Endothelial cell of umbilical vein (primary cell): ENCODE measurements at regions not wholly inside any gene's neighbourhood (a gene's known extent, or its start where the extent isn't known, plus 50 kb on each side); places are given as distances from the start of the nearest gene placed in this dataset.

Experiments
- EZH2 ChIP-seq: IDR thresholded peaks from 2 replicates; pipeline ENCODE4 v1.6.1; 2012; ENCODE audit warnings: borderline replicate concordance, low read depth, mild to moderate bottlenecking, moderate library complexity, low read length, inconsistent platforms; ENCODE audit not compliant: severe bottlenecking
- POLR2A ChIP-seq: IDR thresholded peaks from 2 replicates; pipeline ENCODE4 v1.6.1; 2012; ENCODE audit warnings: low read depth, mild to moderate bottlenecking, control low read depth, low read length
- TF ChIP-seq, protein P1 (sequence below), 2 donors: IDR thresholded peaks; 1 replicate in 1 of 2; 2 replicates in 1 of 2; pipeline ENCODE4 v1.5.1; 2011; ENCODE audit warnings: low read length in 2 of 2, mild to moderate bottlenecking in 2 of 2, moderate library complexity in 2 of 2, control low read depth in 1 of 2, inconsistent platforms in 1 of 2, low read depth in 1 of 2; ENCODE audit not compliant: insufficient read depth in 1 of 2; ENCODE audit errors: extremely low read depth in 1 of 2

DNA sequence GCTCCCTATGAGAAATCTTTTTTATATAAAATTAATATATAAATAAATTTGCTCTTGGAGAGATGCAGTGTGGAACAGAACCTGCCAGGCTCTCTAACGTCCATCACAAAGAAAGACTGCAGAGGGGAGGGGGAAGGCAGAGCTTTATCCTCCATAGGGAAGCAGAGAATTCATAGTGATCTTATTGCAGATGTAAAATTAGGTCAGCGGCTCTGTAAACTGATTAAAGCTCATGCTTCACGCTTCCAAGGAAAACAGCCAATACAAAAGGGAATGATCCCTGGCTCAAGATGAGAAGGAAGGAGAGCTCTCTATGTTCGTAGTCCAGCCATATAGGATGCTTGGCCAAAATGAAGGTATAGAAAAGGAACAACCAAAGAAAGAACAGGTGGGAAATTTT, 532.3 kb upstream of the PSMD7 start:
- TF ChIP-seq, protein P1, sequence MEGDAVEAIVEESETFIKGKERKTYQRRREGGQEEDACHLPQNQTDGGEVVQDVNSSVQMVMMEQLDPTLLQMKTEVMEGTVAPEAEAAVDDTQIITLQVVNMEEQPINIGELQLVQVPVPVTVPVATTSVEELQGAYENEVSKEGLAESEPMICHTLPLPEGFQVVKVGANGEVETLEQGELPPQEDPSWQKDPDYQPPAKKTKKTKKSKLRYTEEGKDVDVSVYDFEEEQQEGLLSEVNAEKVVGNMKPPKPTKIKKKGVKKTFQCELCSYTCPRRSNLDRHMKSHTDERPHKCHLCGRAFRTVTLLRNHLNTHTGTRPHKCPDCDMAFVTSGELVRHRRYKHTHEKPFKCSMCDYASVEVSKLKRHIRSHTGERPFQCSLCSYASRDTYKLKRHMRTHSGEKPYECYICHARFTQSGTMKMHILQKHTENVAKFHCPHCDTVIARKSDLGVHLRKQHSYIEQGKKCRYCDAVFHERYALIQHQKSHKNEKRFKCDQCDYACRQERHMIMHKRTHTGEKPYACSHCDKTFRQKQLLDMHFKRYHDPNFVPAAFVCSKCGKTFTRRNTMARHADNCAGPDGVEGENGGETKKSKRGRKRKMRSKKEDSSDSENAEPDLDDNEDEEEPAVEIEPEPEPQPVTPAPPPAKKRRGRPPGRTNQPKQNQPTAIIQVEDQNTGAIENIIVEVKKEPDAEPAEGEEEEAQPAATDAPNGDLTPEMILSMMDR (IDR thresholded peaks at IDR 0.05; ENCODE audit: extremely low read depth in 1 of 2, insufficient read depth in 1 of 2, low read depth in 1 of 2, low read length in 2 of 2): no peak
- TF ChIP-seq EZH2 (no peak), POLR2A (no peak)
